OCI-LY7 (cell line): ENCODE measurements at regions not wholly inside any gene's neighbourhood (a gene's known extent, or its start where the extent isn't known, plus 50 kb on each side); places are given as distances from the start of the nearest gene placed in this dataset.

ENCODE experiments used
- BruUV-seq: library from RNA; stranded (reverse); fragments of 400-500 nt; replicated peaks from 2 replicates; lab custom pipeline; 2021; lab: Mats Ljungman, UMichigan
- CTCF ChIA-PET: fragments of 300-600 bp; sonication (Branson Sonifier 250); formaldehyde crosslinking; loops from one replicate; lab custom pipeline; 2022; ENCODE audit warnings: antibody characterized with exemption; ENCODE audit not compliant: unreplicated experiment; lab: Charles Lee
- POLR2A ChIA-PET: fragments of 300-600 bp; sonication (Branson Sonifier 250); formaldehyde crosslinking; loops from one replicate; lab custom pipeline; 2022; ENCODE audit warnings: antibody characterized with exemption; lab: Charles Lee
- DNase-seq: peaks from one replicate; pipeline ENCODE4 v3.0.0-alpha.2; 2015; ENCODE audit warnings: low spot score
- H2AFZ ChIP-seq: fragments of 200-600 bp; sonication (generic), shearing (Covaris generic); 2 replicates; pipeline ENCODE4 v1.6.1; 2014; ENCODE audit warnings: mild to moderate bottlenecking, antibody characterized with exemption, low read length, moderate library complexity
- H3K27ac ChIP-seq: fragments of 200-600 bp; sonication (generic); 2 replicates; pipeline ENCODE4 v1.5.1; 2014; ENCODE audit warnings: mixed run types, low read depth, mild to moderate bottlenecking, moderate library complexity, low read length, inconsistent platforms; ENCODE audit not compliant: poor library complexity, severe bottlenecking
- H3K36me3 ChIP-seq: fragments of 200-600 bp; sonication (generic); 2 replicates; pipeline ENCODE4 v1.6.1; 2014; ENCODE audit warnings: mild to moderate bottlenecking, antibody characterized with exemption, low read length, moderate library complexity, mixed read lengths; ENCODE audit not compliant: insufficient read depth
- H3K4me1 ChIP-seq: fragments of 200-600 bp; sonication (generic); 2 replicates; pipeline ENCODE4 v1.5.1; 2014; ENCODE audit warnings: mild to moderate bottlenecking, low read length; ENCODE audit not compliant: insufficient read depth, poor library complexity, severe bottlenecking
- H3K4me2 ChIP-seq: fragments of 200-600 bp; sonication (generic); 2 replicates; pipeline ENCODE4 v1.6.1; 2014; ENCODE audit warnings: mild to moderate bottlenecking, low read length
- H3K4me3 ChIP-seq: fragments of 200-600 bp; sonication (generic); 2 replicates; pipeline ENCODE4 v1.5.1; 2014; ENCODE audit warnings: mild to moderate bottlenecking, low read depth, low read length; ENCODE audit not compliant: poor library complexity, severe bottlenecking
- H3K79me2 ChIP-seq: fragments of 200-600 bp; sonication (generic); 2 replicates; pipeline ENCODE4 v1.6.1; 2016; ENCODE audit warnings: low read depth, mild to moderate bottlenecking, low read length, moderate library complexity, mixed read lengths; ENCODE audit not compliant: insufficient read depth
- H3K9me2 ChIP-seq: fragments of 200-600 bp; sonication (generic); 2 replicates; pipeline ENCODE4 v1.6.1; 2016; ENCODE audit warnings: mild to moderate bottlenecking, low read length, mixed read lengths; ENCODE audit not compliant: insufficient read depth
- H3K9me3 ChIP-seq: fragments of 200-600 bp; sonication (generic); 2 replicates; pipeline ENCODE4 v1.6.1; 2014; ENCODE audit warnings: mild to moderate bottlenecking, mixed run types, low read length, mixed read lengths
- H4K20me1 ChIP-seq: fragments of 200-600 bp; sonication (generic); 2 replicates; pipeline ENCODE4 v1.6.1; 2014; ENCODE audit warnings: mild to moderate bottlenecking, antibody characterized with exemption, low read length, moderate library complexity, mixed read lengths; ENCODE audit not compliant: insufficient read depth
- CTCF ChIP-seq: fragments of 200-600 bp; sonication (generic); conservative IDR thresholded peaks from 2 replicates; pipeline ENCODE4 v1.5.1; 2014; ENCODE audit warnings: mild to moderate bottlenecking, antibody characterized with exemption, low read length, moderate library complexity, mixed read lengths
- EZH2phosphoT487 ChIP-seq: fragments of 200-600 bp; sonication (generic); IDR thresholded peaks from 2 replicates; pipeline ENCODE4 v1.6.1; 2018; ENCODE audit warnings: low read depth, borderline replicate concordance, mild to moderate bottlenecking, mixed run types, antibody characterized with exemption, low read length, moderate library complexity, mixed read lengths
- intact Hi-C: fragments of 100-400 bp; cut with micrococcal nuclease; formaldehyde crosslinking; loops from one replicate; pipeline ENCODE4 v1.10.0; 2022; ENCODE audit not compliant: unreplicated experiment

GRCh38 chr3:34844323-34844620 lies 795.1 kb upstream of the ARPP21 start:
- ChIA-PET POLR2A (interaction anchor here (0.7 kb wide), 1 partner anchor 22 kb away, joined by 3 read pairs; no protein-coding TSS in a partner anchor), CTCF (no interaction called here)
- Histone ChIP-seq H3K9me2 (no peaks in the 10 kb centered on the region), H3K9me3 (no peaks in the 10 kb centered on the region), H3K79me2 (no peaks in the 10 kb centered on the region), H3K36me3 (no peaks in the 10 kb centered on the region), H3K27ac (no peak overlapping the region), H3K4me1 (no peaks in the 10 kb centered on the region), H3K4me2 (no peak overlapping the region), H4K20me1 (no peaks in the 10 kb centered on the region), H2AFZ (no peak overlapping the region), H3K4me3 (no peak overlapping the region)
- intact Hi-C loops = no loop called here
- no peak for DNase-seq
- no TSS peak for BruUV-seq
- TF ChIP-seq CTCF (no peak), EZH2phosphoT487 (no peak)

- Histone ChIP-seq H2AFZ (no peak overlapping the region), H3K36me3 (no peaks in the 10 kb centered on the region), H3K9me3 (no peaks in the 10 kb centered on the region), H3K9me2 (no peaks in the 10 kb centered on the region), H3K4me2 (no peak overlapping the region), H3K4me1 (peaks cover 2% of the 10 kb centered on the region), H3K79me2 (no peaks in the 10 kb centered on the region), H3K4me3 (no peak overlapping the region), H3K27ac (no peak overlapping the region), H4K20me1 (no peaks in the 10 kb centered on the region)
- no peak for DNase-seq
- TF ChIP-seq CTCF (no peak), EZH2phosphoT487 (no peak)
- intact Hi-C loops = no loop called here
- ChIA-PET POLR2A (interaction anchor here (1.9 kb wide), 1 partner anchor 13 kb away, joined by 6 read pairs; no protein-coding TSS in a partner anchor), CTCF (no interaction called here)
- BruUV-seq = no TSS peak
Measured at GRCh38 chr3:34851137-34851536, 788.2 kb upstream of the ARPP21 start.

- Histone ChIP-seq H3K4me3 (no peak overlapping the region), H3K36me3 (no peaks in the 10 kb centered on the region), H3K27ac (no peak overlapping the region), H3K9me2 (no peaks in the 10 kb centered on the region), H3K79me2 (no peaks in the 10 kb centered on the region), H2AFZ (no peak overlapping the region), H3K4me1 (peaks cover 8% of the 10 kb centered on the region), H3K4me2 (no peak overlapping the region), H3K9me3 (no peaks in the 10 kb centered on the region), H4K20me1 (no peaks in the 10 kb centered on the region)
- POLR2A ChIA-PET = interaction anchor here (0.6 kb wide), 1 partner anchor 23 kb away, joined by 3 read pairs; no protein-coding TSS in a partner anchor
- intact Hi-C loops = no loop called here
- no TSS peak for BruUV-seq
- CTCF ChIA-PET = no interaction called here
- TF ChIP-seq EZH2phosphoT487 (no peak), CTCF (no peak)
- no peak for DNase-seq
Measured at GRCh38 chr3:34852844-34853439, 786.4 kb upstream of the ARPP21 start.
